ENCODE measurements at regions not wholly inside any gene's neighbourhood (a gene's known extent, or its start where the extent isn't known, plus 50 kb on each side); places are given as distances from the start of the nearest gene placed in this dataset.

DNA sequence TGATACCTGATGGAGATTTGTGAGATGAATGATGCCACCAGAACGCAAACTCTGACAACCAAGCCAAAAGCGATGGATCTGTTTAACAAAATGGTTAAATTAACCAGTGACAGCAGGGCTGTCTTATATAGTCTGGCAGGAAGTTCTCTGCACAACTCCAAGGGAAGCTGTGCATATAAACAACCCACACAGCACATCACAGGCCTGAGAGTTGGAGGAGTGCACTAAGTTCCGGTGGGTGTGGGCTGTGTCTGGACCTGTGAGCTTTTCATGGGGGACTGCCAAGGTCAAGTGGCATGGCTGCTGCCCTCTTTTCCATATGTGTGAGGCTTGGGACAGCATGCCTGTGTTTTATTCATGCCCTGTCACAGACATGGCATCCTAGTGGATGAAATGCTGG lies 414.6 kb upstream of the TRIB2 start:
- Histone ChIP-seq H3K4me2 (ENCODE audit: insufficient read depth, low read length) (no peak overlapping the region), H3K79me2 (ENCODE audit: insufficient read depth, low read length) (no peaks in the 10 kb centered on the region), H3K9me3 (ENCODE audit: insufficient read depth, low read length, severe bottlenecking) (no peaks in the 10 kb centered on the region), H3K9ac (ENCODE audit: low read depth, low read length) (no peak overlapping the region), H3K4me1 (ENCODE audit: insufficient read depth, low read length) (peaks cover 30% of the 10 kb centered on the region), H4K20me1 (ENCODE audit: insufficient read depth, low read length) (no peaks in the 10 kb centered on the region), H3K27ac (ENCODE audit: low read length) (0 out of 2 replicates have a peak overlapping the region, but pooled peaks have one; percentile 9), H2AFZ (ENCODE audit: low read depth, low read length) (no peak overlapping the region), H3K36me3 (ENCODE audit: insufficient read depth, low read length) (no peaks in the 10 kb centered on the region), H3K27me3 (ENCODE audit: insufficient read depth, low read length, poor library complexity) (no peaks in the 10 kb centered on the region), H3K4me3 (ENCODE audit: low read depth in 1 of 2, low read length in 2 of 2) (no peak overlapping the region)
- ATAC-seq (ENCODE audit: insufficient read depth, low read depth): peak; percentile 56; the same call in 2 of the 3 replicates
- no peak for DNase-seq
- TF ChIP-seq, protein P1, sequence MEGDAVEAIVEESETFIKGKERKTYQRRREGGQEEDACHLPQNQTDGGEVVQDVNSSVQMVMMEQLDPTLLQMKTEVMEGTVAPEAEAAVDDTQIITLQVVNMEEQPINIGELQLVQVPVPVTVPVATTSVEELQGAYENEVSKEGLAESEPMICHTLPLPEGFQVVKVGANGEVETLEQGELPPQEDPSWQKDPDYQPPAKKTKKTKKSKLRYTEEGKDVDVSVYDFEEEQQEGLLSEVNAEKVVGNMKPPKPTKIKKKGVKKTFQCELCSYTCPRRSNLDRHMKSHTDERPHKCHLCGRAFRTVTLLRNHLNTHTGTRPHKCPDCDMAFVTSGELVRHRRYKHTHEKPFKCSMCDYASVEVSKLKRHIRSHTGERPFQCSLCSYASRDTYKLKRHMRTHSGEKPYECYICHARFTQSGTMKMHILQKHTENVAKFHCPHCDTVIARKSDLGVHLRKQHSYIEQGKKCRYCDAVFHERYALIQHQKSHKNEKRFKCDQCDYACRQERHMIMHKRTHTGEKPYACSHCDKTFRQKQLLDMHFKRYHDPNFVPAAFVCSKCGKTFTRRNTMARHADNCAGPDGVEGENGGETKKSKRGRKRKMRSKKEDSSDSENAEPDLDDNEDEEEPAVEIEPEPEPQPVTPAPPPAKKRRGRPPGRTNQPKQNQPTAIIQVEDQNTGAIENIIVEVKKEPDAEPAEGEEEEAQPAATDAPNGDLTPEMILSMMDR (IDR thresholded peaks at IDR 0.05; ENCODE audit: borderline replicate concordance, extremely low read depth, low read length, poor library complexity, severe bottlenecking): no peak
- no peak for TF ChIP-seq EZH2 (IDR thresholded peaks at IDR 0.05; ENCODE audit: borderline replicate concordance, low read depth, low read length, severe bottlenecking)

DNA sequence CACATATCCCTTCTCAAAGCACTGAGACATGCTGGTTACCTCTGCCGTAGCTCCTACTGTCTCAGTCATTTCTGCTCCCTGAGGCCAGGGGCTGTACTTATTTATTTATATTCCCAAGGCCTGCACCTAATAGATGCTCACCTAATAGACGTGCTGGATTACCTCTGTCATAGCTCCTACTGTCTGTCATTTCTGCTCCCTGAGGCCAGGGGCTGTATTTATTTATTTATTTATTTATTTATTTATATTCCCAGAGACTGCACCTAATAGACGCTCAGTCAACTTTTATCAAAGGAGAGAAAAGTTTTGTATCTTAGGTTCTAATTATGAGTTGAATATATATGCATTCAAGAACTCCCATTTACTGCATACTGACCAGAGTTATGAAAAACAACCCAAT lies 414.0 kb upstream of the TRIB2 start:
- no peak overlapping the region for H3K27ac ChIP-seq (ENCODE audit: low read length)

DNA sequence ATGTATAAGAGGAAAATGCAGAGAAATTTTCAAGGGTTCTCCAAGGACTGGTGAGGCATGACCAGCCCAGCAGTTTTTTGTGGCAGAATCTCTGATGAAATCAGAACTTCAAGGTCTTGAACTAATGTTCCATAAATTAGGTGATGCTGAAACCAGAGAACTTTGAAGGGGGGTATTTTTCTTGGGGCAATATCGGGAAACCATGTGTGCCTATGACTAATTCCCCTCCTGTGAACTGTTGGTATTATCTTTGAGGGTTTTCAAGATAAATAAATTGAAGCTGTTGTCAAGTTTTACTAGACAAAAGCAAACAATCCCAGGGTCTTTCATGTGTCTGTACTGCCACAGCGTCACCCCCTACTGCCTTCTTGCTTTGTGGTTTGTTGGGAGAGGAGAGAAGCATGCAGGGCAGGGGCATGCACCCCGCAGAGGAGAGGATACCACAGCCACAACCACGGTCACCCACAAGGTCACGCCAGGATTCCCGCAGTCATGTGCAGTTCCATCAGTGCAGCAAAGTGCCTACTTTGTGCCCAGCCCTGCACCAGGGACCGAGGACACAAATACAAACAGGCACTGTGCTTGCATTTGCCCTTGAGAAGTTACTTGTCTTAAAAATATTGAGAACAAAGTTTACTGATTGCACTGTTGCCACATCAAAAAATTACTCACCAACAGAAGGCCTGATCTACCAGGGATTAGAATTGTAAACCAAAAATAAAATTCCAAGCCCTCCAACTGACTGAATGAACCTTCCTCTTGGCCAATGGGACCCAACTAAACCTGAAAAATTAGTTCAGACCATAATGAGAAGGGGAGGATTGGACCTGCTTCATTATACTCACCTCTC lies 413.3 kb upstream of the TRIB2 start:
- DNase-seq (peak; percentile 75), ATAC-seq (ENCODE audit: insufficient read depth, low read depth) (peak; percentile 93)
- peak overlapping the region; percentile 68 for H3K27ac ChIP-seq (ENCODE audit: low read length)
- no peak overlapping the region for H3K9ac ChIP-seq (ENCODE audit: low read depth, low read length)
- no peaks in the 10 kb centered on the region for H3K27me3 ChIP-seq (ENCODE audit: insufficient read depth, low read length, poor library complexity)
- H3K4me2 ChIP-seq (ENCODE audit: insufficient read depth, low read length): peak overlapping the region; percentile 53
- H4K20me1 ChIP-seq (ENCODE audit: insufficient read depth, low read length): no peaks in the 10 kb centered on the region
- H3K36me3 ChIP-seq (ENCODE audit: insufficient read depth, low read length): no peaks in the 10 kb centered on the region
- peaks cover 30% of the 10 kb centered on the region for H3K4me1 ChIP-seq (ENCODE audit: insufficient read depth, low read length)
- 0 out of 2 replicates have a peak overlapping the region, but pooled peaks have one; percentile 6 for H2AFZ ChIP-seq (ENCODE audit: low read depth, low read length)
- 0 out of 4 replicates have a peak overlapping the region, but pooled peaks of 1 of the 2 experiments have one; percentile 25 for H3K4me3 ChIP-seq (ENCODE audit: low read depth in 1 of 2, low read length in 2 of 2)
- no peaks in the 10 kb centered on the region for H3K9me3 ChIP-seq (ENCODE audit: insufficient read depth, low read length, severe bottlenecking)
- H3K79me2 ChIP-seq (ENCODE audit: insufficient read depth, low read length): no peaks in the 10 kb centered on the region
- no peak for TF ChIP-seq EZH2 (IDR thresholded peaks at IDR 0.05; ENCODE audit: borderline replicate concordance, low read depth, low read length, severe bottlenecking)
- TF ChIP-seq, protein P1 (IDR thresholded peaks at IDR 0.05; ENCODE audit: borderline replicate concordance, extremely low read depth, low read length, poor library complexity, severe bottlenecking): peak; percentile 25

More for the DNA sequence above, 414.0 kb upstream of the TRIB2 start:
- TF ChIP-seq, protein P1 (IDR thresholded peaks at IDR 0.05; ENCODE audit: borderline replicate concordance, extremely low read depth, low read length, poor library complexity, severe bottlenecking): no peak
- no peak for TF ChIP-seq EZH2 (IDR thresholded peaks at IDR 0.05; ENCODE audit: borderline replicate concordance, low read depth, low read length, severe bottlenecking)
- H3K9me3 ChIP-seq (ENCODE audit: insufficient read depth, low read length, severe bottlenecking): no peaks in the 10 kb centered on the region
- no peak for ATAC-seq (ENCODE audit: insufficient read depth, low read depth)
- no peak for DNase-seq
- H3K4me2 ChIP-seq (ENCODE audit: insufficient read depth, low read length): peak overlapping the region; percentile 53
- H3K4me1 ChIP-seq (ENCODE audit: insufficient read depth, low read length): peaks cover 30% of the 10 kb centered on the region
- H3K4me3 ChIP-seq (ENCODE audit: low read depth in 1 of 2, low read length in 2 of 2): 0 out of 4 replicates have a peak overlapping the region, but pooled peaks of 1 of the 2 experiments have one; percentile 17
- no peaks in the 10 kb centered on the region for H3K79me2 ChIP-seq (ENCODE audit: insufficient read depth, low read length)
- H2AFZ ChIP-seq (ENCODE audit: low read depth, low read length): no peak overlapping the region
- H3K27me3 ChIP-seq (ENCODE audit: insufficient read depth, low read length, poor library complexity): no peaks in the 10 kb centered on the region
- no peaks in the 10 kb centered on the region for H3K36me3 ChIP-seq (ENCODE audit: insufficient read depth, low read length)
- H3K9ac ChIP-seq (ENCODE audit: low read depth, low read length): no peak overlapping the region
- no peaks in the 10 kb centered on the region for H4K20me1 ChIP-seq (ENCODE audit: insufficient read depth, low read length)
